ENCODE measurements at regions not wholly inside any gene's neighbourhood (a gene's known extent, or its start where the extent isn't known, plus 50 kb on each side); places are given as distances from the start of the nearest gene placed in this dataset.

DNA sequence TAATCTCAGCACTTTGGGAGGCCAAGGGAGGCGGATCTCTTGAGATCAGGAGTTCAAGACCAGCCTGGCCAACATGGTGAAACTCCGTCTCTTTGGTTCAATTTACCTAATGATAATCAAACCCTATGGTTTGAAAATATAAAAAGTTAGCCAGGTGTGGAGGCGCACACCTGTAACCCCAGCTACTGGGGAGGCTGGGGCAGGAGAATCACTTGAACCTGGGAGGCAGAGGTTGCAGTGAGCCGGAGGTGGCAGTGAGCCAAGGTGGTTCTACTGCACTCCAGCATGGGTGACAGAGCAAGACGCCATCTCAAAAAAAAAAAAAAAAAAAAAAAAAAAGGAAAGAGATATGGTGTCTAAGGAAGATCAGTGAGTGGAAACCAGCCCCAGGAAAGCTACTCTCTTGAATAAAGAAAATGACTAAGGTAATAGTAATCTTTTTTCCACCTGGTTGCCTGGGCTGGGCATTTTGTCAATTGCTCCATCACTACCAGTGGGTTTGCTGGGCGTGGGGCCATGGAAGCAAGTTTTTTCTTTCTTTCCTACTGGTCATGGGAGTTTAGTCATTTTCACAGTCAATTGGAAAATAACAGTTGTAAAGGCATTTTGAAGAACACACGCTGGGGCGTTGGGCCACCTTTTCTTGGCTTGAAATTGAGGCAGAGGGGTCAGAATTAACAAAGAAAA lies 387.6 kb upstream of the RGMA start:
- TF ChIP-seq EZH2 (IDR thresholded peaks at IDR 0.05; ENCODE audit: insufficient read depth, poor library complexity, severe bottlenecking), result no peak
- no peak for TF ChIP-seq EZH2phosphoT487 (IDR thresholded peaks at IDR 0.05; ENCODE audit: insufficient read depth, low read depth)
